ENCODE measurements at regions not wholly inside any gene's neighbourhood (a gene's known extent, or its start where the extent isn't known, plus 50 kb on each side); places are given as distances from the start of the nearest gene placed in this dataset.

DNA sequence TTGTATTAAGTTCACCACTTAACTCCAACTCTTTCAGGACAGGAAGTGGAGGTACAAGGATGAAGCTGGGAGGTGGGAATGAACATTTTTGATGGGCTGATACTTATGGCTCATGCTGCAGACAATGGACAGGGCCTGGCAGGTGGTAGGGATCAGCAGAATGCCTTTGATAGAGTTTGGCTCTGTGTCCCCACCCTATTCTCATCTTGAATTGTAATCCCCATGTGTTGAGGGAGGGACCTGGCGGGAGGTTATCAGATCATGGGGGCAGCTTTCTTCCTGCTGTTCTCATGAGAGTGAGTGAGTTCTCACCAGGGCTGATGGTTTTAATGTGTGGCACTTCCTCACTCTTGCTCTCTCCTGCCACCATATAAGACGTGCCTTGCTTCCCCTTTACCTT, 87.3 kb upstream of the PRLR start:
- no peaks in the 10 kb centered on the region for H3K36me3 ChIP-seq (ENCODE audit: control insufficient read depth, insufficient read depth, low read length)
- H3K56ac ChIP-seq (ENCODE audit: extremely low read depth, insufficient read depth, low read length), result no peak overlapping the region
- H2BK20ac ChIP-seq (ENCODE audit: low read depth, low read length), result no peak overlapping the region
- no peak overlapping the region for H3K14ac ChIP-seq (replicated peaks; ENCODE audit: low read depth, low read length)
- no peaks in the 10 kb centered on the region for H3K9me3 ChIP-seq (ENCODE audit: control insufficient read depth, insufficient read depth, low read length)
- intact Hi-C loops (cut with micrococcal nuclease), result no loop called here
- H4K8ac ChIP-seq (ENCODE audit: low read depth in 2 of 2, low read length in 2 of 2), result no peak overlapping the region
- no peak overlapping the region for H3K4me2 ChIP-seq (ENCODE audit: low read depth, low read length)
- dilution Hi-C loops (cut with HindIII; ENCODE audit: low sequenced_read_pairs, unreplicated experiment), result no loop called here
- in situ Hi-C loops (cut with MboI; ENCODE audit: low sequenced_read_pairs), result no loop called here
- no peak overlapping the region for H4K5ac ChIP-seq (ENCODE audit: low read depth, low read length)
- no peak for TF ChIP-seq BHLHE40 (IDR thresholded peaks at IDR 0.05; ENCODE audit: low read depth, low read length)
- no peak overlapping the region for H3K4ac ChIP-seq (ENCODE audit: low read depth, low read length)
- no peak overlapping the region for H3K23ac ChIP-seq (ENCODE audit: low read depth, low read length)
- no peaks in the 10 kb centered on the region for H3K4me1 ChIP-seq (ENCODE audit: control insufficient read depth, insufficient read depth, low read length)
- H4K91ac ChIP-seq (ENCODE audit: insufficient read depth, low read depth, low read length), result no peak overlapping the region
- no peak for DNase-seq
- no peak overlapping the region for H2BK5ac ChIP-seq (ENCODE audit: low read depth, low read length, poor library complexity, severe bottlenecking)
- H2AFZ ChIP-seq (replicated peaks; ENCODE audit: low read length, poor library complexity), result no peak overlapping the region
- no peak overlapping the region for H3K18ac ChIP-seq (ENCODE audit: low read depth, low read length)
- no CpG with 5 or more reads among the region's 2 CpGs for WGBS, 2 experiments (ENCODE audit: extremely low coverage in 2 of 2, insufficient read length in 1 of 2)
- H3K9me1 ChIP-seq (ENCODE audit: insufficient read depth, low read length), result no peaks in the 10 kb centered on the region
- ATAC-seq (ENCODE audit: low read depth), result no peak
- no peak overlapping the region for H3K27ac ChIP-seq (ENCODE audit: insufficient read depth, low read length)
- BruUV-seq (replicated peaks), result no TSS peak
- no peak overlapping the region for H2BK120ac ChIP-seq (ENCODE audit: low read depth, low read length)
- H2AK5ac ChIP-seq (ENCODE audit: low read depth, low read length), result no peak overlapping the region
- no peak overlapping the region for H2AK9ac ChIP-seq (replicated peaks; ENCODE audit: low read depth, low read length, poor library complexity)
- H3K27me3 ChIP-seq (ENCODE audit: control insufficient read depth, insufficient read depth, low read length), result no peaks in the 10 kb centered on the region
- H3K4me3 ChIP-seq (ENCODE audit: insufficient read depth, low read depth, low read length), result no peak overlapping the region
- no peaks in the 10 kb centered on the region for H3K79me1 ChIP-seq (ENCODE audit: low read depth in 1 of 2, low read length in 2 of 2)
- CTCF ChIA-PET, result no interaction called here
- no peak overlapping the region for H2BK15ac ChIP-seq (ENCODE audit: low read depth, low read length)
- no peaks in the 10 kb centered on the region for H4K20me1 ChIP-seq (ENCODE audit: insufficient read depth, low read length)
- H3K9ac ChIP-seq (ENCODE audit: low read depth, low read length), result no peak overlapping the region
- POLR2A ChIA-PET (ENCODE audit: unreplicated experiment), result no interaction called here

Measured in IMR-90 (cell line).